ENCODE measurements at regions not wholly inside any gene's neighbourhood (a gene's known extent, or its start where the extent isn't known, plus 50 kb on each side); places are given as distances from the start of the nearest gene placed in this dataset.
"Not testable (repeated sequence)": the region's sequence is repeated elsewhere in the genome, so short reads cannot be mapped to it uniquely, and the experiment has no call there.

GRCh38 chr12:34607520-34608195 lies 585.4 kb downstream of the ALG10 start:
- in situ Hi-C loops (cut with MboI; ENCODE audit: low pct_unique_long_range_greater_than_20kb, low sequenced_read_pairs, unreplicated experiment): no loop called here
- peak; percentile 4 for DNase-seq (ENCODE audit: low spot score)
- no peak for TF ChIP-seq CTCF (IDR thresholded peaks at IDR 0.05; ENCODE audit: extremely low read depth, insufficient read depth, missing control alignments)

DNA sequence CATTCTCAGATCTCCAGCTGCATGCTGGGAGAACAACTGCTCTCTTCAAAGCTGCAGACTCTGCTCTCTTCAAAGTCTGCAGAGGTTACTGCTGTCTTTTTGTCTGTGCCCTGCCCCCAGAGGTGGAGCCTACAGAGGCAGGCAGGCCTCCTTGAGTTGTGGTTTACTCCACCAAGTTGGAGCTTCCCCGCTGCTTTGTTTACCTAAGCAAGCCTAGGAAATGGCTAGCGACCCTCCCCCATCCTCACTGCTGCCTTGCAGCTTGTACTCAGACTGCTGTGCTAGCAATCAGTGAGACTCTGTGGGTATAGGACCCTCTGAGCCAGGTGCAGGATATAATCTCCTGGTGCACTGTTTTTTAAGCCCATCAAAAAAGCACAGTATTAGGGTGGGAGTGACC lies 591.7 kb downstream of the ALG10 start:
- DNase-seq (ENCODE audit: low spot score); in situ Hi-C loops (cut with MboI; ENCODE audit: low pct_unique_long_range_greater_than_20kb, low sequenced_read_pairs, unreplicated experiment): not testable (repeated sequence)

- no peak for DNase-seq (ENCODE audit: low spot score)
- TF ChIP-seq CTCF (IDR thresholded peaks at IDR 0.05; ENCODE audit: extremely low read depth, insufficient read depth, missing control alignments): peak; percentile 22
- in situ Hi-C loops (cut with MboI; ENCODE audit: low pct_unique_long_range_greater_than_20kb, low sequenced_read_pairs, unreplicated experiment): no loop called here
These were observed 602.8 kb downstream of the ALG10 start for GRCh38 chr12:34625116-34625515.

DNA sequence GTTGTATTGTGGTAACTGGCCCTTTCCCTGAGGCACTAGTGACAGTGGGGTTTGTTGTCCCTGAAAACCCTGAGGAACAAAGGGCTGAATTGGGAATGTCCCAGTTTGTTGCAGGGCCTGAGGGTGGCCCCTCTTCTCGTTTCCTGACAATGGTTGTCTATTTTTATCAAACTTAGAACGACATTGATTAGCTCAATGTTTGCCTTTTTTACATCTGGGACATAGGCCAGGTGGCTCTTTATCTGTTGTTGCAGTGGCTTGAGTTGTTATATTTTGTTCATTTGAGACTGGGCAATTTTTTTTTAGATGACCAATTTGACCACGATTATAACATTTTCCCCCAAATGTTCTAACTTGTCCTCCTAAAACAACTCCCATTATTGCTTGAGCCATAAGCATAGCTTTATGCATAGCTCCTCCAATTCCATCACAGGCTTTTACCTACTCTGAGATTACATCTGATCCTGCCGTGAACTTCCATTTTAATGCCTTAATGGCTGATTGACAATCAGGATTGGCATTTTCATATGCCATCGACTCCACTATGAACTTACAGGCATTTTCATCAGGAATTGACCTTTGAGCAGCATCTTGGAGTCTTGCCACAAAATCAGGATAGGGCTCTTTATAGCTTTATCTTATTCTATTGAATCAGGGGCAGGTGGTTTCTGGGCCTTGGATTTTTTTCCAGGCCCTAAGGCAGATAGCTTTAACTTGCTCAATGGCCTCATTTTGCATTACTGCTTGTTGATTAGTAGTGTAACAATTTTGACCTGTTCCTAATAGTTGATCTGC lies 604.3 kb downstream of the ALG10 start:
- TF ChIP-seq CTCF (IDR thresholded peaks at IDR 0.05; ENCODE audit: extremely low read depth, insufficient read depth, missing control alignments): no peak
- in situ Hi-C loops (cut with MboI; ENCODE audit: low pct_unique_long_range_greater_than_20kb, low sequenced_read_pairs, unreplicated experiment): no loop called here
- DNase-seq (ENCODE audit: low spot score): no peak

Measured in GM13977 (cell line).